HepG2 (cell line): ENCODE measurements at regions not wholly inside any gene's neighbourhood (a gene's known extent, or its start where the extent isn't known, plus 50 kb on each side); places are given as distances from the start of the nearest gene placed in this dataset.

Experiments
- ELF3 ChIP-seq: IDR thresholded peaks from 2 replicates; pipeline ENCODE4 v1.6.1; 2016; ENCODE audit warnings: missing genetic modification reagents, missing compliant biosample characterization
- IRX3 ChIP-seq: sonication (generic); formaldehyde crosslinking; IDR thresholded peaks from 2 replicates; pipeline ENCODE4 v1.8.1; 2023; ENCODE audit warnings: mild to moderate bottlenecking, low read depth, missing genetic modification reagents, borderline replicate concordance
- JUN ChIP-seq: sonication (generic); formaldehyde crosslinking; IDR thresholded peaks from 2 replicates; pipeline ENCODE4 v1.4.0; 2020; ENCODE audit warnings: mild to moderate bottlenecking, missing genetic modification reagents
- MAFF ChIP-seq: IDR thresholded peaks from 2 replicates; pipeline ENCODE4 v1.6.1; 2011; ENCODE audit warnings: low read depth, low read length, improper control_type of control experiment
- NFKBIZ ChIP-seq: IDR thresholded peaks from 2 replicates; pipeline ENCODE4 v1.6.1; 2018; ENCODE audit warnings: missing genetic modification reagents, missing compliant biosample characterization
- NR2F6 ChIP-seq, 2 experiments: IDR thresholded peaks; 2 replicates each; pipeline ENCODE4 v1.6.1; 2016; ENCODE audit warnings: antibody characterized with exemption in 1 of 2, mild to moderate bottlenecking in 1 of 2
- PCBP2 ChIP-seq: fragments of 200-400 bp; formaldehyde crosslinking; optimal IDR thresholded peaks from 2 replicates; pipeline ENCODE3; 2018; ENCODE audit warnings: low read length, low read depth; ENCODE audit not compliant: poor library complexity, severe bottlenecking
- RARA ChIP-seq: IDR thresholded peaks from 2 replicates; pipeline ENCODE4 v1.6.1; 2016; ENCODE audit warnings: missing genetic modification reagents, missing compliant biosample characterization
- RBM39 ChIP-seq: fragments of 200-400 bp; formaldehyde crosslinking; IDR thresholded peaks from one replicate; pipeline ENCODE4 v1.6.1; 2018; ENCODE audit warnings: antibody characterized with exemption, mild to moderate bottlenecking, low read depth, low read length; ENCODE audit not compliant: poor library complexity, severe bottlenecking
- RORA ChIP-seq: sonication (generic); formaldehyde crosslinking; IDR thresholded peaks from 2 replicates; pipeline ENCODE4 v1.5.0; 2020; ENCODE audit warnings: mild to moderate bottlenecking, missing genetic modification reagents, moderate library complexity
- SCMH1 ChIP-seq: sonication (generic); formaldehyde crosslinking; IDR thresholded peaks from 2 replicates; pipeline ENCODE4 v1.9.0; 2021; ENCODE audit warnings: missing genetic modification reagents, mild to moderate bottlenecking, borderline replicate concordance
- SOX5 ChIP-seq: IDR thresholded peaks from 2 replicates; pipeline ENCODE4 v1.6.1; 2016; ENCODE audit warnings: borderline replicate concordance
- TAF15 ChIP-seq: fragments of 200-400 bp; formaldehyde crosslinking; IDR thresholded peaks from one replicate; pipeline ENCODE4 v1.6.1; 2018; ENCODE audit warnings: mild to moderate bottlenecking, low read depth, low read length; ENCODE audit not compliant: poor library complexity, severe bottlenecking
- TERF1 ChIP-seq: sonication (generic); formaldehyde crosslinking; IDR thresholded peaks from 2 replicates; pipeline ENCODE4 v1.8.0; 2022; ENCODE audit warnings: mild to moderate bottlenecking, missing genetic modification reagents, moderate library complexity
- ZBTB3 ChIP-seq: sonication (generic); formaldehyde crosslinking; IDR thresholded peaks from 2 replicates; pipeline ENCODE4 v1.4.0; 2020; ENCODE audit warnings: low read depth, mild to moderate bottlenecking, moderate library complexity, missing genetic modification reagents, borderline replicate concordance
- ZMYM2 ChIP-seq: sonication (generic); formaldehyde crosslinking; IDR thresholded peaks from 2 replicates; pipeline ENCODE4 v1.8.0; 2022; ENCODE audit warnings: mild to moderate bottlenecking, missing genetic modification reagents
- ZNF503 ChIP-seq: sonication (generic); formaldehyde crosslinking; IDR thresholded peaks from 2 replicates; pipeline ENCODE4 v1.4.0; 2020; ENCODE audit warnings: missing genetic modification reagents
- ZNF629 ChIP-seq: sonication (generic); formaldehyde crosslinking; conservative IDR thresholded peaks from 2 replicates; pipeline ENCODE4 v1.5.0; 2020; ENCODE audit warnings: missing genetic modification reagents
- ZNF678 ChIP-seq: sonication (generic); formaldehyde crosslinking; IDR thresholded peaks from 2 replicates; pipeline ENCODE4 v1.4.0; 2020; ENCODE audit warnings: mild to moderate bottlenecking, missing genetic modification reagents
- ZSCAN5A ChIP-seq: sonication (generic); formaldehyde crosslinking; IDR thresholded peaks from 2 replicates; pipeline ENCODE4 v1.8.0; 2022; ENCODE audit warnings: mild to moderate bottlenecking, missing genetic modification reagents, borderline replicate concordance
- TF ChIP-seq, protein P1 (sequence below): sonication (generic); formaldehyde crosslinking; IDR thresholded peaks from 2 replicates; pipeline ENCODE4 v1.4.0; 2020; ENCODE audit warnings: missing genetic modification reagents
- TF ChIP-seq, protein P2 (sequence below): sonication (generic); formaldehyde crosslinking; IDR thresholded peaks from 2 replicates; pipeline ENCODE4 v1.5.0; 2020; ENCODE audit warnings: mild to moderate bottlenecking, missing genetic modification reagents

DNA sequence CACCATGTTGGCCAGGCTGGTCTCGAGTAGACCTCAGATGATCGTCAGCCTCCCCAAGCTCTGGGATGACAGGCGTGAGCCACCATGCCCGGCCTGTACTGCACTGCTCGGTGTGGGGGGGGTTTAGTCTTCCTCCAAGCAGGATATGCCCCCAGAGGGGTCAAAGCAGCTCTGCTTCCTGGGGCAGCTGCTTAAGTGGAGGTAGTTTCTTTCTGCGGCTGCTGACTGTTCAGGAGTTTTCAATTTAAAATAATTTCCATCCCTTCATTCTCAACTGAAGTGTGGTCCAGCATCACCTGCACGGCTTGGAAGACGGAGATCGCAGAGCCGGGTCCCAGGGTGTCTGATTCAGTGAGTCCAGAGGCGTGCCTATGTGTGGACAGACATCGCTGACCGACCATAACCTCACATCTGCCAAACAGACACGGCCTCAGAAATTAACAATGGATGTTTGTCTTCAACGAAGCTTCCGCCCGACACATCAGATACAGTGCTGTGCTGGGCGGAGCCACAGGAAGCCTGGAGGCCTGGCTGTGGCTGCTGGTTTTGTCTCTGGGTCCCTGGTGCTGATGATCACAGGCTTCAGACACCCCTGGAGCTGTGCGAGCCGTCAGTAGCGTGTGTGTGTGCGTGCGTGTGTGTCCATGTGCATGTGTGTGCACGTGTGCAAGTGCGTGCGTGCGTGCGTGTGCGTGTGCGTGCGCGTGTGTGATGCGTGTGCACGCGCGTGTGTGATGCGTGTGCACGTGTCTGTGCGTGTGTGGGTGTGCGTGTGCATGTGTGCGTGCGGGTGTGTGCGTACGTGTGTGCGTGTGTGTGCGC, 226.5 kb upstream of the PITRM1 start (continued):
- TF ChIP-seq, protein P1, sequence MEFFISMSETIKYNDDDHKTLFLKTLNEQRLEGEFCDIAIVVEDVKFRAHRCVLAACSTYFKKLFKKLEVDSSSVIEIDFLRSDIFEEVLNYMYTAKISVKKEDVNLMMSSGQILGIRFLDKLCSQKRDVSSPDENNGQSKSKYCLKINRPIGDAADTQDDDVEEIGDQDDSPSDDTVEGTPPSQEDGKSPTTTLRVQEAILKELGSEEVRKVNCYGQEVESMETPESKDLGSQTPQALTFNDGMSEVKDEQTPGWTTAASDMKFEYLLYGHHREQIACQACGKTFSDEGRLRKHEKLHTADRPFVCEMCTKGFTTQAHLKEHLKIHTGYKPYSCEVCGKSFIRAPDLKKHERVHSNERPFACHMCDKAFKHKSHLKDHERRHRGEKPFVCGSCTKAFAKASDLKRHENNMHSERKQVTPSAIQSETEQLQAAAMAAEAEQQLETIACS, result no peak
- TF ChIP-seq SOX5 (CRISPR knock-in tag) (peak; percentile 89), NR2F6 (IDR thresholded peaks at IDR 0.05) (no peak), NR2F6 (CRISPR knock-in tag; IDR thresholded peaks at IDR 0.05) (0 out of 2 replicates have a peak, but pooled peaks have one; percentile 14), ZNF503 (CRISPR knock-in tag) (no peak), ZBTB3 (CRISPR knock-in tag) (no peak), PCBP2 (no peak), ZMYM2 (CRISPR knock-in tag) (no peak), ZNF629 (CRISPR knock-in tag) (no peak), TAF15 (no peak), ELF3 (0 out of 2 replicates have a peak, but pooled peaks have one; percentile 50), MAFF (no peak), RARA (CRISPR knock-in tag) (peak; percentile 31; the same call in 1 of the 2 replicates), RORA (no peak), JUN (no peak), RBM39 (no peak), SCMH1 (CRISPR knock-in tag) (no peak), NFKBIZ (no peak), IRX3 (CRISPR knock-in tag) (no peak), TERF1 (CRISPR knock-in tag) (no peak), ZNF678 (CRISPR knock-in tag) (no peak), ZSCAN5A (CRISPR knock-in tag) (no peak)
- TF ChIP-seq, protein P2, sequence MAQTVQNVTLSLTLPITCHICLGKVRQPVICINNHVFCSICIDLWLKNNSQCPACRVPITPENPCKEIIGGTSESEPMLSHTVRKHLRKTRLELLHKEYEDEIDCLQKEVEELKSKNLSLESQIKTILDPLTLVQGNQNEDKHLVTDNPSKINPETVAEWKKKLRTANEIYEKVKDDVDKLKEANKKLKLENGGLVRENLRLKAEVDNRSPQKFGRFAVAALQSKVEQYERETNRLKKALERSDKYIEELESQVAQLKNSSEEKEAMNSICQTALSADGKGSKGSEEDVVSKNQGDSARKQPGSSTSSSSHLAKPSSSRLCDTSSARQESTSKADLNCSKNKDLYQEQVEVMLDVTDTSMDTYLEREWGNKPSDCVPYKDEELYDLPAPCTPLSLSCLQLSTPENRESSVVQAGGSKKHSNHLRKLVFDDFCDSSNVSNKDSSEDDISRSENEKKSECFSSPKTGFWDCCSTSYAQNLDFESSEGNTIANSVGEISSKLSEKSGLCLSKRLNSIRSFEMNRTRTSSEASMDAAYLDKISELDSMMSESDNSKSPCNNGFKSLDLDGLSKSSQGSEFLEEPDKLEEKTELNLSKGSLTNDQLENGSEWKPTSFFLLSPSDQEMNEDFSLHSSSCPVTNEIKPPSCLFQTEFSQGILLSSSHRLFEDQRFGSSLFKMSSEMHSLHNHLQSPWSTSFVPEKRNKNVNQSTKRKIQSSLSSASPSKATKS (CRISPR knock-in tag), result no peak
